H1 (cell line): ENCODE measurements at regions not wholly inside any gene's neighbourhood (a gene's known extent, or its start where the extent isn't known, plus 50 kb on each side); places are given as distances from the start of the nearest gene placed in this dataset.

Source experiments
- BRCA1 ChIP-seq: IDR thresholded peaks from 2 replicates; pipeline ENCODE4 v1.6.1; 2012; ENCODE audit warnings: low read depth, low read length, improper control_type of control experiment
- EP300 ChIP-seq, 2 experiments: IDR thresholded peaks; 1 replicate in 1 of 2; 2 replicates in 1 of 2; pipeline ENCODE4 v1.6.1; 2011 to 2012; ENCODE audit warnings: low read depth in 2 of 2, low read length in 2 of 2, mild to moderate bottlenecking in 2 of 2, borderline replicate concordance in 1 of 2, inconsistent platforms in 1 of 2, moderate library complexity in 1 of 2
- EZH2 ChIP-seq: fragments of 200-600 bp; sonication (generic); IDR thresholded peaks from 2 replicates; pipeline ENCODE4 v1.7.1; 2012; ENCODE audit warnings: low read depth, mild to moderate bottlenecking, moderate library complexity, low read length, inconsistent platforms; ENCODE audit not compliant: severe bottlenecking
- POLR2A ChIP-seq, 2 experiments: IDR thresholded peaks; 1 replicate in 1 of 2; 2 replicates in 1 of 2; pipeline ENCODE4 v1.6.1; 2011; ENCODE audit warnings: low read depth in 2 of 2, low read length in 2 of 2, mild to moderate bottlenecking in 2 of 2; ENCODE audit errors: control extremely low read depth in 1 of 2

- TF ChIP-seq EP300 (IDR thresholded peaks at IDR 0.05; ENCODE audit: borderline replicate concordance in 1 of 2, low read depth in 2 of 2, low read length in 2 of 2) (no peak), EZH2 (no peak), BRCA1 (no peak), POLR2A (IDR thresholded peaks at IDR 0.05; ENCODE audit: control extremely low read depth in 1 of 2, low read depth in 2 of 2, low read length in 2 of 2) (no peak)
Measured at GRCh38 chr10:45547207-45547606, 125.4 kb downstream of the ZFAND4 start.
